ENCODE measurements at regions not wholly inside any gene's neighbourhood (a gene's known extent, or its start where the extent isn't known, plus 50 kb on each side); places are given as distances from the start of the nearest gene placed in this dataset.

- H3K9ac ChIP-seq (ENCODE audit: low read length) = no peak overlapping the region
- H3K9me2 ChIP-seq (ENCODE audit: insufficient read depth, low read length) = no peaks in the 10 kb centered on the region
- no peaks in the 10 kb centered on the region for H3K36me3 ChIP-seq (ENCODE audit: insufficient read depth, low read length)
- no peak overlapping the region for H3K4me2 ChIP-seq (ENCODE audit: low read length)
- H3F3A ChIP-seq (ENCODE audit: insufficient read depth, low read length, poor library complexity, severe bottlenecking) = no peaks in the 10 kb centered on the region
- H3K9me3 ChIP-seq (ENCODE audit: low read length) = no peaks in the 10 kb centered on the region
- H2AFZ ChIP-seq (ENCODE audit: low read depth, low read length) = no peak overlapping the region
- no peak overlapping the region for H3K4me3 ChIP-seq (ENCODE audit: low read length)
- no peaks in the 10 kb centered on the region for H3K79me2 ChIP-seq (replicated peaks; ENCODE audit: insufficient read depth, low read length)
- no peaks in the 10 kb centered on the region for H3K27me3 ChIP-seq (ENCODE audit: insufficient read depth, low read depth, low read length)
- no peaks in the 10 kb centered on the region for H4K20me1 ChIP-seq (ENCODE audit: insufficient read depth)
- no peak overlapping the region for H3K27ac ChIP-seq (ENCODE audit: low read length)
- TF ChIP-seq SMC3 (conservative IDR thresholded peaks at IDR 0.05; ENCODE audit: poor library complexity) (no peak), RAD21 (conservative IDR thresholded peaks at IDR 0.05) (no peak), TAF1 (IDR thresholded peaks at IDR 0.05; ENCODE audit: low read depth) (no peak), MXI1 (conservative IDR thresholded peaks at IDR 0.05; ENCODE audit: poor library complexity, severe bottlenecking) (no peak), EZH2 (IDR thresholded peaks at IDR 0.05; ENCODE audit: borderline replicate concordance, insufficient read depth, low read length, poor library complexity, severe bottlenecking) (no peak), POLR2AphosphoS5 (IDR thresholded peaks at IDR 0.05) (no peak), EP300 (conservative IDR thresholded peaks at IDR 0.05; ENCODE audit: poor library complexity, severe bottlenecking) (no peak), REST (IDR thresholded peaks at IDR 0.05; ENCODE audit: borderline replicate concordance) (no peak), CTCF (IDR thresholded peaks at IDR 0.05; ENCODE audit: poor library complexity, severe bottlenecking) (no peak)
Measured at GRCh38 chr14:51513933-51514332, 137.8 kb upstream of the FRMD6 start.

- Histone ChIP-seq H3K27me3 (ENCODE audit: insufficient read depth, low read depth, low read length) (no peaks in the 10 kb centered on the region), H3K9me2 (ENCODE audit: insufficient read depth, low read length) (no peaks in the 10 kb centered on the region)
Measured at GRCh38 chr14:51515611-51516010, 136.1 kb upstream of the FRMD6 start.

More at GRCh38 chr14:51515611-51516010, 136.1 kb upstream of the FRMD6 start:
- Histone ChIP-seq H4K20me1 (ENCODE audit: insufficient read depth) (no peaks in the 10 kb centered on the region), H3K4me3 (ENCODE audit: low read length) (no peak overlapping the region), H3K4me2 (ENCODE audit: low read length) (no peak overlapping the region), H2AFZ (ENCODE audit: low read depth, low read length) (no peak overlapping the region), H3K9me3 (ENCODE audit: low read length) (no peaks in the 10 kb centered on the region), H3F3A (ENCODE audit: insufficient read depth, low read length, poor library complexity, severe bottlenecking) (no peaks in the 10 kb centered on the region), H3K36me3 (ENCODE audit: insufficient read depth, low read length) (no peaks in the 10 kb centered on the region), H3K27ac (ENCODE audit: low read length) (no peak overlapping the region), H3K79me2 (replicated peaks; ENCODE audit: insufficient read depth, low read length) (no peaks in the 10 kb centered on the region), H3K9ac (ENCODE audit: low read length) (no peak overlapping the region)
- TF ChIP-seq MXI1 (conservative IDR thresholded peaks at IDR 0.05; ENCODE audit: poor library complexity, severe bottlenecking) = no peak
- no peak for TF ChIP-seq RAD21 (conservative IDR thresholded peaks at IDR 0.05)
- no peak for TF ChIP-seq TAF1 (IDR thresholded peaks at IDR 0.05; ENCODE audit: low read depth)
- TF ChIP-seq EP300 (conservative IDR thresholded peaks at IDR 0.05; ENCODE audit: poor library complexity, severe bottlenecking) = no peak
